ENCODE measurements at regions not wholly inside any gene's neighbourhood (a gene's known extent, or its start where the extent isn't known, plus 50 kb on each side); places are given as distances from the start of the nearest gene placed in this dataset.

DNA sequence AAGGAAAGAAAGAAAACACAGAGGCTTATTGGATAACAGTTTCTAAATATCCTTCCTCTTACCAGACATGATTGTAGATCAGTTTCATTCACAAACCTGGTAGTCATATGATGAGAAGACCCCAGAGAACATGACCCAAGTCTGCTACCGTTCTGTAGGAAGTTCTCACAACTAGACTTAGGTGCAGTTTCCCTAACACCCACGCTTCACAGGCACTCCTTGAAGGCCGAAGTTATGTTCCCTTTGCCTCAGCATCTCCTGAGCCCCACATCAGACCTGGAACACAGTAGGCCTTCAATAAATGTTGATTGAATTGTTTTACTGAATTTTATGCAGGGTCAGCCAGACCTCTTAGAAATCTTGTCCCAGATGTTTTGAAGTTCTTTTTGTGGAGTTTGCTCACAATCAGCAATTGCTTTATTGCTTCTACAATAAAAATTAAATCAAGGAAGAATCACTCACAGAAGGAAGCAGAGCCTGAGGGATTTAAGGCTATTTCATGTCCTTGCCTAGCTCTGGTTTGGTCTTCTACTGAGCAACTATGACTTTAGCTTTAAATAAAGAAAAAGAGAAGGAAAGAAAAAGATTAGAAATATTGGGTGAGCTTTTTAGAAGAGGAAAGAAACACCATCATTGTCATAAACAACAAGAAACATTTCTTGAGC lies 138.6 kb upstream of the MDM1 start:
- Histone ChIP-seq H3K36me3 (replicated peaks; ENCODE audit: control insufficient read depth, insufficient read depth, low read length) (no peaks in the 10 kb centered on the region), H3K27me3 (ENCODE audit: control insufficient read depth, insufficient read depth, low read length) (no peaks in the 10 kb centered on the region), H3K4me3 (ENCODE audit: insufficient read depth, low read depth, low read length) (no peak overlapping the region)
- DNase-seq = no peak

DNA sequence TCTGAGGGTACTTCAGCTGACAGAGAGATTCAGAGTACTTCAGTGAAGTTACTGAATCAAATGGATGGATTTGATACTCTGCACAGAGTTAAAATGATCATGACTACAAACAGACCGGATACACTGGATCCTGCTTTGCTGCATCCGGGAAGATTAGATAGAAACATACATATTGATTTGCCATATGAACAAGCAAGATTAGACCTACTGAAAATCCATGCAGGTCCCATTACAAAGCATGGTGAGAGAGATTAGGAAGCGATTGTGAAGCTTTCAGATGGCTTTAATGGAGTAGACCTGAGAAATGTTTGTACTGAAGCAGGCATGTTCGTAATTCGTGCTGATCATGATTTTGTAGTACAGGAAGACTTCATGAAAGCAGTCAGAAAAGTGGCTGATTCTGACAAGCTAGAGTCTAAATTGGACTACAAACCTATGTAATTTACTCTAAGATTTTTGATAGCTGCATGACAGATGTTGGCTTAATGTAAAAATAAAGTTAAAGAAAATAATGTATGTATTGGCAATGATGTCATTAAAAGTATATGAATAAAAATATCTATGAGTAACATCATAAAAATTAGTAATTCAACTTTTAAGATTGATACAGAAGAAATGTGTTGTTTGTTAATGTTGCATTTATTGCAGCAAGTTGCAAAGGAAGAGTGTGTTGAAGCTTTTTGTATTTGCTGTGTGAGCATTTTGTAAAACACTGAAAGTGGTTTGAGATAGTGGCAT lies 136.1 kb upstream of the RAP1B start:
- Histone ChIP-seq H3K36me3 (replicated peaks; ENCODE audit: control insufficient read depth, insufficient read depth, low read length) (no peaks in the 10 kb centered on the region), H3K4me3 (ENCODE audit: insufficient read depth, low read depth, low read length) (no peak overlapping the region), H3K27me3 (ENCODE audit: control insufficient read depth, insufficient read depth, low read length) (no peaks in the 10 kb centered on the region)
- DNase-seq = no peak

DNA sequence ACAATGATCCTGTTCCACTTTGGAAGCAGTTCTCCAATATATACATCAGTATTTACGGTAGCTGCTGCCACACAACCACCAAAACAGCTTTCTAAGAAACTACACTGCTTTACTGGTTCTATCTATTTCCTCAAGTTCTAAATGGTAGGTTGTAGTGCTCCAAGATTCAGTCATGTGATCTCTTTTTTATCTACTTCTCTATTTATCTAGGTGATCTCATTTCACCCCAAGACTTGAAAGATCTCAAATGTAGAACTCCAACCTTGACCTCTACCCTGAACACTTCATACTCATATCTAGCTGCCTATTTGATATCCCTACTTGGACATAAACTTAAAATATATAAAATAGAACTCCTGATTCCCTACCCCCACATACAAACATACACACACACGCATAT lies 133.9 kb upstream of the RAP1B start:
- Histone ChIP-seq H3K27me3 (ENCODE audit: control insufficient read depth, insufficient read depth, low read length) (no peaks in the 10 kb centered on the region), H3K36me3 (replicated peaks; ENCODE audit: control insufficient read depth, insufficient read depth, low read length) (no peaks in the 10 kb centered on the region), H3K4me3 (ENCODE audit: insufficient read depth, low read depth, low read length) (no peak overlapping the region)
- DNase-seq = no peak

DNA sequence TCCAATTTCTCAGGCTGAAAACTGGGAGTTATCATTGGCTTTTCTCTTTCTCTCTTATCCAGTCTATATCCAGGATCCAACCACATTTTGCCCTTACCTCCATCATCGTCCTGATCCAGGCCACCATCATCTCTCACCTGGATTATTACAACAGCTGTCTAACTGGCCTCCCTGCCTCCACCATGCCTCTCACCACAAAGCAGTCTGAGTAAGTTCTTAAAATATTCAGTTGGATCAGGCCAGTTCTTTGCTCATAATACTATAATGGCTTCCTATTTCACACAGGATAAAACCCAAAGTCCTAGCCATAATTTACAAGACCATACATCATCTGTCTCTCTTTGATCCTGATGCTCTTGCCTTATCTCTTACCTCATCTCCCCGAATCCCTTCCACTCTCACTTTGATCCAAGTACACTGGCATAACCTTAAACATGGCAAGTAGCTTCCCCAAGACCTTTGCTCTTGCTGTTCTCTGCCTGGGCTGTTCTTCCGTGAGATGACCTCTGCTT lies 133.4 kb upstream of the RAP1B start:
- no peak overlapping the region for H3K4me3 ChIP-seq (ENCODE audit: insufficient read depth, low read depth, low read length)
- no peaks in the 10 kb centered on the region for H3K36me3 ChIP-seq (replicated peaks; ENCODE audit: control insufficient read depth, insufficient read depth, low read length)
- DNase-seq = no peak
- H3K27me3 ChIP-seq (ENCODE audit: control insufficient read depth, insufficient read depth, low read length) = no peaks in the 10 kb centered on the region

DNA sequence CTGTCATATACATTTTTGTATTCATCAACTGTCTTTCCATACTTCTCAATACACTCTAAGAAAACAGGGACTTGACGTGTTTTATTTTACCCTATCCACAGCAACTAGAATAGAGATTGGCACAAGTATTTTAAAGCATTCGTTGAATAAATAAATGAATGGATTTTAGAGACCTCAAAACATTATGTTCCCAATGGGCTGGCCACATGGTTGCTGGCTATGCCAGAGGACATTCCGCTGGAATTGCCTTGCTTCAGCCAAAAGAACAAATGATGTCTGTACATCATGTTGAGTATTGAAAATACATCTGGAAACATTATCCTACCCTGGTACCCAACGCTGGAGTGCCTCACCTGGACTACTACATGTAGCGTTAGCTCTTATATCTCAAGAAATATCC lies 132.8 kb upstream of the RAP1B start:
- Histone ChIP-seq H3K4me3 (ENCODE audit: insufficient read depth, low read depth, low read length) (no peak overlapping the region), H3K36me3 (replicated peaks; ENCODE audit: control insufficient read depth, insufficient read depth, low read length) (no peaks in the 10 kb centered on the region), H3K27me3 (ENCODE audit: control insufficient read depth, insufficient read depth, low read length) (no peaks in the 10 kb centered on the region)
- DNase-seq = no peak

DNA sequence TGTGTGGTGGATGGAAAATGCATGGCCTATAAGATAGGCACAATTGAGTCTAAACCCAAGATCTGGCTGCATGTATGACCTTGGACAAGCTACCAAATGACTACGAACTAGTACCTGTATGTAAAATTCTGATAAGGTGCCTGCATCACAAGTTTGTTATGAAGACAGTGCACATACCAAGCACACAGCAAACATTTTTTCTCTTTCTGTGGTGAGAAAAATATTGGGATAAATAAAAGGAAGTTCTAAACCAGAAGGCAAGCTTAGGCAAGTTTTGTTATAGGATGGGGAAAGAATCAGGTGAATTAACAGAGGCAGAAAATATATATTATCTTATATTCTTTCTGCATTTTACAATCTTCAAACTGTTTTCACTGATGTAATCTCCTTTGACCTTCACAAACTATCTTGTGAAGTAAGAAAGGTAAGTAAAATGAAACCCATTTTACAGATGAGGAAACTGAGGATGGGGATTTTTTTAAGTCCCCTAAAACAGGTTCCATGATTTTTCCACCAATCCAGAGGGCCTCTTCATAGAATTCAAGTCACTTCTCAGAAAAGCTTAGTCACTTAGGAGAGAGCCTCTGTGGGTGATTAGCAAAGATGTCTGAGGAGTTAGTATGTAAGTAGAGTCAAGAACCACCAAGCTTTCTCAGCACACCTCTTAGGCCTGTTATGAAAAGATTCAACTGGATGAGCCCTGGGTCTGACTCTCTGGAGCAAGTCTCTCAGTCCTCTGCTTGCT lies 132.0 kb upstream of the RAP1B start:
- Histone ChIP-seq H3K36me3 (replicated peaks; ENCODE audit: control insufficient read depth, insufficient read depth, low read length) (no peaks in the 10 kb centered on the region), H3K4me3 (ENCODE audit: insufficient read depth, low read depth, low read length) (no peak overlapping the region), H3K27me3 (ENCODE audit: control insufficient read depth, insufficient read depth, low read length) (no peaks in the 10 kb centered on the region)
- no peak for DNase-seq

DNA sequence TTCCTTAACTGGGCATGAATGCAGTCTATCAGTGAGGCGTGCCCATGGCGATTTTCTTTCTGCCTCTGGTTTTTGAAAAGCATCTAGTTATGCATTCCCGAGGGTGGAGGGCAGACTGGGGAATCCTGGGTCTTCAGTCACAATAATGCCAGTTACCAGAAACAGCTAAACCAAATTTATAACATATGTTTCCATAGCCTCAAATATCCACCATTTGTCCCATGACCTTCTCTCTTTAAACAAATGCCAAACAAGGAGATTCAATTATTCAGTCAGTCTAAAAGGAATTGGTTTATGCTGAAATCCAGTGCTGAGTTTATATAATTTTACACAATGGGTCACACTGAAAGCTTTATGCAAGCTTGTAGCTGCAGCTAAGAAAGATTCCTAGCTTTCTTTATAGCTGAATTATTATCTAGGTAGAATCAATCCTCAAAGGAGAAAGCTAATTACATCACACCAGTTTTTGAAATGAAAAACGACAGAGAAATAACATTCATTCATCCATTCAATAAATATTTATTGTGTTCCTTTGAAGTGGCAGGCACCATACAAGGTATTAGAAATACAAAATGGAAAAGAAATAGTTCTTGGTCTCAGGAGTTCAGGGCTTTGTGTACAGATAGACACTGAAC lies 131.3 kb upstream of the RAP1B start:
- no peaks in the 10 kb centered on the region for H3K27me3 ChIP-seq (ENCODE audit: control insufficient read depth, insufficient read depth, low read length)
- H3K36me3 ChIP-seq (replicated peaks; ENCODE audit: control insufficient read depth, insufficient read depth, low read length) = no peaks in the 10 kb centered on the region
- no peak overlapping the region for H3K4me3 ChIP-seq (ENCODE audit: insufficient read depth, low read depth, low read length)
- DNase-seq = no peak

DNA sequence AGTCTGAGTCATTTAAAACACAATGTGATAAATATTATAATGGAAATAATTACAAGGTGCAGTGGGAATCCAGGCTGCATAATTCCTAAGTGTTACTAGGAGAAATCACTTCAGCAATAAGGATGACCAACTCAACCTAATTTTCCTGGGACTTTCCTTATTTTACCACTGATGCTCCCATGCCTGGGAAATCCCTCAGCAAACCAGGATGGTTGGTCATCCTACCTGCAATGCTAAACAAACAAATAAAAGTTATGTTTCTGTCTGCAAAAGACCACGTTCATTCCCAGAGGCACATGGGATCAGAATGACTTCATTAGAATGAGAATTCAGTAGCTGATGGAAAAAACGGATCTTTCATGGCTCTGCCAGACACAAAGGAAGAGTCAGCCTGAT lies 130.8 kb upstream of the RAP1B start:
- no peak overlapping the region for H3K4me3 ChIP-seq (ENCODE audit: insufficient read depth, low read depth, low read length)
- H3K27me3 ChIP-seq (ENCODE audit: control insufficient read depth, insufficient read depth, low read length) = no peaks in the 10 kb centered on the region
- DNase-seq = no peak
- no peaks in the 10 kb centered on the region for H3K36me3 ChIP-seq (replicated peaks; ENCODE audit: control insufficient read depth, insufficient read depth, low read length)

DNA sequence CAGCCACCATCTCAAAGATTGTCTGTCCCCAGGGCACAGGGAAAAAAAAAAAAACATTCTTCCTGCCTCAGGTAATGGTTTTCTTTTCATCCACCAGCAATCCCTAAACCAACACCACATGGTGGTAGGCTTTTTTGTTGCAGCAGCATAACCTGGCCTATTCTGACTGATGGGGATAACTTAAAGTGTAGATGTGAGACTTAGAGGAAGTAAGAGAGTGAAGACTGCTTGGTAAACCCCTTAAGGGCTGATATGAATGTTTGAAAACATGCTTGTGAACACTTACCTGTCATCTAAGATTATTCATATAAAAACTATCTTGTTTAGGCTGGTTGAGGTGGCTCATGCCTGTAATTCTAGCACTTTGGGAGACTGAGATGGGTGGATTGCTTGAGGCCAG lies 130.2 kb upstream of the RAP1B start:
- Histone ChIP-seq H3K27me3 (ENCODE audit: control insufficient read depth, insufficient read depth, low read length) (no peaks in the 10 kb centered on the region), H3K36me3 (replicated peaks; ENCODE audit: control insufficient read depth, insufficient read depth, low read length) (no peaks in the 10 kb centered on the region)

DNA sequence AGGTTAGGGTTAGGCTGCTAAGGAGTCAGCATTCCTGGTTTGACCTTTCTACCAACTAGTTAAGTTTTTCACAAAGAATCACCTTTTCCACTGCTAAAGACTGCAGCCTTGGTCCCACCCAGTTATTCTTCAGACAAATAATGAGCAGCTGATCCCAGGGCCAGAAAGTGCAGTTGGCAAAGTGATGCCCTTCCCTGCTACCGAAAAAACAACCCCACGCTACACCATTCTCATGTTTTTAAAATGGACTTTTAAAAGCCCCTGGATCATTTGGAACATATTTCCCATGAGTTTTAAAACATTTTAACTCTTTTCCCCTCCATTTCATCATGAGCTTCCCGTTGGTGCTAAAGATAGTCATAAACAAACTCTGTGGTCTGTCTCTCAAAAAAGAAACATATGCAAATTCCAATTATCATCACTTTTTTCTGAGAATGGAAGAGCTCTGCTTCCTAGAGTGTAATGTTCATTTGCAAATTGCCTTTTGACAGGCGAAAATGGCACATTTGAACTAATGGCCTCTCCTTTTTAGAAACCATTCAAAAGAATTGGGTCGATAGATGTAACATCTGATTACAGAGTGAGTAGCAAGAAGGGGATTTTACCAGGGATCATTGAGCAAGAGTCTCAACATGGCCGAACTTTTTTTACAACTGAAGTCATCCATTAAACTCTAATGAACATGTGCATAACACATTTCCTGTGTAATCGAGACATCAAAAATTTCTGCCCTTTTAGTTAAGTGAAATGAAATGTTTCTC lies 129.3 kb upstream of the RAP1B start:
- Histone ChIP-seq H3K36me3 (replicated peaks; ENCODE audit: control insufficient read depth, insufficient read depth, low read length) (no peaks in the 10 kb centered on the region), H3K4me3 (ENCODE audit: insufficient read depth, low read depth, low read length) (no peak overlapping the region)
- DNase-seq = no peak

More for the DNA sequence above, 130.2 kb upstream of the RAP1B start:
- H3K4me3 ChIP-seq (ENCODE audit: insufficient read depth, low read depth, low read length) = no peak overlapping the region
- DNase-seq = no peak

DNA sequence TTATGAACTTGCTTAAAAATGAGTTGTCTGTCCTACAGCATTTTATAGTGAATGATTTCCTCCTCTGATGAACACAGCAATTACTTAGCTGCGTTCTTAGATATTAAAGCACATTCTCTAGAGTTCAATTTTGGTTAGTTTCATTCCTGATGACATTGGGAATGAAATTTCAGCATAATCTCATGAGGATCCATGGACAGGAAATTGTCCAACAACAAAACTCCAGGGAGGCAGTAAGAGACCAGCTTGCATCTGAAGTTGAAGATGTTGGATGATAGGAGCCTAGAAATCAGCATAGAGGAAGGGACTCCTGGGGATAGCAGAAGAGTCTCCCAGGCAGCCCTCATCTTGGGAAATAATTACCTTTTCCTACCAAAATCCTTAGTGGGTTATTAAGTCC lies 128.7 kb upstream of the RAP1B start:
- Histone ChIP-seq H3K4me3 (ENCODE audit: insufficient read depth, low read depth, low read length) (no peak overlapping the region), H3K27me3 (ENCODE audit: control insufficient read depth, insufficient read depth, low read length) (no peaks in the 10 kb centered on the region), H3K36me3 (replicated peaks; ENCODE audit: control insufficient read depth, insufficient read depth, low read length) (no peaks in the 10 kb centered on the region)
- no peak for DNase-seq

More for the DNA sequence above, 129.3 kb upstream of the RAP1B start:
- H3K27me3 ChIP-seq (ENCODE audit: control insufficient read depth, insufficient read depth, low read length) = no peaks in the 10 kb centered on the region

DNA sequence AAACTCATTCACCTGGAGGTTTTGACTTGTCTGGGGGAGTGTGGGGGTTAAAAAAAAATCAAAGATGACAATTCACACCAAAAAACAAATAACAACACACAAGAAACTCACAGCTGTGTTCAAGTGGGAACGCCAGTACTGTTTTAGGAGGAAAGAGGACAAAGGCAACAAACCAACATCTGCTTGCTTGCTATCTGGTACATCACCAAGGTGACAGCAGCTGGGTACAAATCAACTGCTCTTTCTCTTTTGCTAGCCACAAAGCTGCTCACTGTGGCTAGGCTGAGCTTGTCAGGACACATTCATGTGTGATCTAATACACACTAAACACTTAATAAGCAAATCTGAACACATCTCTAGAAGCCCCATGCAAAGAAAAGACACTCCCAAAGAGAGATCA lies 128.0 kb upstream of the RAP1B start:
- Histone ChIP-seq H3K36me3 (replicated peaks; ENCODE audit: control insufficient read depth, insufficient read depth, low read length) (no peaks in the 10 kb centered on the region), H3K4me3 (ENCODE audit: insufficient read depth, low read depth, low read length) (no peak overlapping the region), H3K27me3 (ENCODE audit: control insufficient read depth, insufficient read depth, low read length) (no peaks in the 10 kb centered on the region)
- no peak for DNase-seq

DNA sequence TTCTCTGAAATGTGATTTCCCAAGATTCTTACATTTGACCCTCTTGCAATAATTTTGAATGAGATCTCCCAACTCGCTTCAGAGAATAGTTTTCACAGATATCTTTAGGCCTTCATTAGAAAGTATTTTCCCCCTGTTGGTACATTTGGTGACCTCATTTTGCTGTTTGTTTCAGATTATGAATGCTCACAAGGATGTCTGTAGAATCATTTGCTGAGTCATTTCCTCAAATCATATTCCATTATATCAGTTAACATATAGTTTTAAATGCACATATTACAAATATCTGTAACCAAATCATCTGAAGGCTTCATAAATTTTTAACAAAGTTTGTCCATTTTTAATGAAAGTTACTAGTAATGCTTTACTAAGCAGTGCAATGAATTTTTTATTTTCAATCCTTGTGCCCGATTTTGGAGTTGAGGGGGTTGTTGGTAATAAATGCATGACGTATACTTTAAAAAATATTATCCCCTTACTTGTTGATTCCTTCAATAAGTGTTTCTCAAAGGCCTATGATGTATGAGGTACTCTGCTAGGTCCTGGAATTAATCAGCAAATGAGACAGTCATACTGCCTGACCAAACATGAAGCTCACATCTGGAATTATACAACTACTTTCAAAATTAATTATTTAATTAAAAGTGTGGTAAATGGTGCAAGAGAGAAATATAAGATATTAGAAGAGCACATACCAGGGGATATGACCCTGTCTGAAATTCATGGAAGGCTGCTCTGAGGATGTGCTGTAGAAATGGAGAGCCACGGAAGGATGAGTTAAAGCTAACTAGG lies 126.9 kb upstream of the RAP1B start:
- Histone ChIP-seq H3K36me3 (replicated peaks; ENCODE audit: control insufficient read depth, insufficient read depth, low read length) (no peaks in the 10 kb centered on the region), H3K4me3 (ENCODE audit: insufficient read depth, low read depth, low read length) (no peak overlapping the region), H3K27me3 (ENCODE audit: control insufficient read depth, insufficient read depth, low read length) (no peaks in the 10 kb centered on the region)
- DNase-seq = no peak
